ENCODE measurements at regions not wholly inside any gene's neighbourhood (a gene's known extent, or its start where the extent isn't known, plus 50 kb on each side); places are given as distances from the start of the nearest gene placed in this dataset.

DNA sequence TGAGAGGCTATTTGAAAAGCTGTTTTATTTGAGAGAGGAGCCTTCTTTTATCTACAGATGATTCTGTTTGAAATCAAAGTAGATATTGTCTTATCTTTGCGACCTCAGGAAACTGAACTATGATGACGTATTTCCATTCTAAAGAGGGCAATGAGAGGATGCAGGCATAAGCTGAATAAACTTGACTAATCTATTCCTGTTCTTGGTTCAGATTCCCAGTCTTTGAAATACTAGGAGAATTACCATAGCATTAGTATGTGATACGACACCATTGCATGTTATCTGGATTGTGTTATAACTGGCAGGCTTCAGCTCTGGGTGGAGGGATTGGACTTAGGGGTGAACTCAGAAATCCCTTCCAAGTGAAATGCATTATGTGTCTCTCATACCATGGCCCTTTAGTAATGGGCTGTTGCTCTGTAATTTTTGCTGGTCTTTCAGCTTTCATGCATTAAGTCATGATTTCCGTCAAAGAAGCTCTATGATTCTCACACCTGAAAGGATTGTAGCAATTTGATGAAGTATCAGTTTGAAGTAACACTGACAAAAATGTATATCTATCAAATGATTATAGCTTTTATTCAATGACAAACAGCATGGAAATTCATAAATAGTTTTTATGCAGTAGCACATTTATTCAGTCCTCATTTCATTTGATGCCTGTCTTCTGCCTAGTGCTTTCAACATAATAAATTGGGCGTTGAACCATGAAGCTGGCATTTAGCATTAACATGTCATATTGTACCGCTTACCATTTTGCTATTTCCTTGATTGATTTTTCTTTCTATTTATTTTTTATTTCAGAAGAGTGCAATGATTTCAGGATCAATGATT, 138.4 kb upstream of the SPACA1 start:
- no peak for DNase-seq (ENCODE audit: low spot score)

DNA sequence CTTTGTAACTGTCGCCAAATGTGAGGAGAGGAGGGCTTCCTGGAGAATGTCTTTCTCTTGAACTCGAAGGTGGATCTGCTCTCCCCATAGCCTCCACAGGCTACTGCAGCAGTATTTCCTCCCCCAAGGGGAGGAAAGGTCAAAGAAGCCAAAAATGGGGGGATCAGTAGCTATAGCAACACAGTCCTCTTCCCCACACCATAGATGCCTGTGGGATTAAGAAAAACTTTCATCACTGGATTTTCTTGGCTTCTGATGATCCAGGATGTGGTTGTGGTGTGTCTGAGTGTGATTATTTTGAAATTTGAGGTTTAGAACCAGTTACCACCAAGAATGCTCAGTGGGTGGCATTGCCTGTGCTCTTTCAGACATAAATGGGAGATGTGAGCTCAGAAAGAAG, 140.1 kb upstream of the SPACA1 start:
- DNase-seq (ENCODE audit: low spot score) = peak; percentile 12

DNA sequence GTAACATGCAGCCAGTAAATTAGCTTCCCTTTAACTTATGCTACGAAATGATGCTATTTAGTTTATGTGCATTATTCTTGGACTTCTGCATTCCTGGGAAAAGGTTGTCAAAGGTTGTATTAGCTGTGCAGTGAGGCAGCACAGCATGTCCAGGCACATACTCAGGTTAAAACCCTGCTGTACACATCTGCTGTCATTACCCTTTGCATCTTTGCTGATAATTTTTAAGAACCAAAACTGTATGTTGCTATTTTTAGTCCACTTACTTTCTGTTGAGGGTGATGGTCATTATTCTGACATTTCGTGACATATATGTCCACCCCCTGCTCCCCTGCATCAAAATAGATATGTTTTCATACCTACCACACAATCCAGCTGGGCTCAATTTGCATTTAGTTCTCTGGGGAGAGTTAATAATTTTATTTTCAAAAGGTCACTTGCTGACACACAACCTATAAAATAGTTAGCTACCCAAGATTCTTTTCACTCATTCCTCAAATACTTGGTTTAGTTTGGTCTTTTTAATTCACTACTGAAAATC, 142.5 kb upstream of the SPACA1 start:
- DNase-seq (ENCODE audit: low spot score) = no peak

DNA sequence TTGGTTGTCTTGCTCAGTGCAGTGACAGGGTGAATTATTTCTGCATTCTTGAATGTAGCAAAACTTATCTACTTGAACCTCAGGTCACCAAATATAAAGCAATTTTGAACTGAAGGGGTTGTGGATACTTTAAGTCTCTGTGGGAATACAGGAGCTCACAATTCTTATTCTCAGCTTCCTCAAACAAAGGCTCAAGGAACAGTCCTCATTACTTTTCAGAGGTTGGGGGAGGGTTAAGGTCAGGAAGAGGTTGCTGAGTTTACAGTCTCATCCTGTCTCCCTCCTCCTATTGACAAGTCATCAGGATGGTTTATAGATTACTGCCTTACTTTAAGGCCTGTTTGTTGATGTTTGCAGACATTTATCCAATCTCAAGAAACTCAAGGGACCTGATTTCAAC, 143.6 kb upstream of the SPACA1 start:
- DNase-seq (ENCODE audit: low spot score) = no peak

DNA sequence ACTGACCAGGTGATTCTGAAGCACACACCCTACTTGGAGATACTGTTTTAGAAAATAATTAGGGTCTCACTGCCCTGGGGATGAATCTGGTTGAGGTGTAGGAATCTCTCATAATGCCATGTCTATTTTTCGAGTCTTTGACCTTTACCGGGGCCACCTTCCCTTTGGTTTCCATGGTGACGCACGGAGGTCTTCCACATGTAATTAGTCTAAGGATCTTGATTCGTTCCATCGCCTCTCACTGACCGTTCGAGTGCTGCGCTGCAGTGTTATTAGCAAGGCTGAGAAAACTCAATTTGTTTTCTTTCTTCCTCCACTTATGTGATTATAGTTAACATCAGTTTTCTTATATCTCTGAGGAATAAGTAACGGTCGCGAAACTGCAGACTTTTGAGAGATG, 144.3 kb upstream of the SPACA1 start:
- no peak for DNase-seq (ENCODE audit: low spot score)

DNA sequence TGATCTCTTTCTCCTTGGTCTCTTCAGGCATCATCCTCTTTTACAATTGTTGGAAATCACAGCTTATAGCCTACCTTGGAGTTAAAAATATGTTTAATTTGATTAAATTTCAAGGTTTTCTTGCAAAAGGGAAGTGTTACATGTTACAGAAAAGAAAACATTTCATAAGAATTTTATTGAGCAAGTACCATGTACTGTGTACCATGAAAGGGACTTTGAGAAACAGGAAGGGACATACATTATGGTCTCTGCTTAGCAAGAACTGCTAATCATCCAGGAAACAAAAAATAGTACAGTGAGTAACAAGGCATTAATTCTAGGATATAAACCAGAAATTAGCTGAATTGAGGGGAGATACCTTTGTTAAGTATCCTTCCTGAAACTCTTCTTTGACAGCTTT, 145.3 kb upstream of the SPACA1 start:
- DNase-seq (ENCODE audit: low spot score) = no peak

DNA sequence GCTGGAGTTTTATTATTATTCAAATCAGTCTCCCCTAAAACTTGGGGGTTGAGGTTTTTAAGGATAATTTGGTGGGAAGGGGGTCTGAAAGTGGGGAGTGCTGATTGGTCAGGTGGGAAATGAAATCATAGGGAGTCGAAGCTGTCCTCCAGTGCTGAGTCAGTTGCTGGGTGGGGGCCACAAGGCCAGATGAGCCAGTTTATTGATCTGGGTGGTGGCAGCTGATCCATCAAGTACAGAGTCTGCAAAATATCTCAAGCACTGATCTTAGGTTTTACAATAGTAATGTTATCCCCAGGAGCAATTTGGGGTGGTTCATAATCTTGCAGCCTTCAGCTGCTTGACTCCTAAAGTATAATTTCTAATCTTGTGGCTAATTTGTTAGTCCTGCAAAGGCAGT, 146.0 kb upstream of the SPACA1 start:
- no peak for DNase-seq (ENCODE audit: low spot score)

DNA sequence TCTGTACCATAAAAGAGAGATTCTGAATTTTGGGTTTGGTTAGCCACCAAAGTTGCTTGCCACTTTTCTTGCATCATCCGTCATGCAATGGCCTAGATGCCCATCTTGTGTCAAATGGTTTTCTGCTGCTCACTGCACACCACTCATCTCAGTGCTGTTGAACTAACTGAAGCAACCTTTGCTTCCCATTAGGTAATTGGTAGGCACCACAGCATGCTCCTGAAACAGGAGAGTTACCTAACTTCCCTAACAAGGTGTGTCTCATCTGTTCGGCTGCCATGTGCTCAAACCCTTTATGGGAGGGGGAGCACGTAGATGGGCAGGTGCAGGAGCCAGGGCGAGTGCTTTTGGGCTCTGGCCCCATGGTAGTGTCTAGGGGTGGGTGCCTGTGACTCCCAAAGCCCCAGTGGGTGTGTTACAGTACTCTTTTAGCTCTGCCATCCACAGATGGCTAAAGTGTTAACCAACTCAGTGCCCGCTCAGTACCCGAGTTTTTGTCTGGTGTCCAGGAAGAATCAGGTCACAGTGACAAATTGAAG, 147.4 kb upstream of the SPACA1 start:
- no peak for DNase-seq (ENCODE audit: low spot score)

DNA sequence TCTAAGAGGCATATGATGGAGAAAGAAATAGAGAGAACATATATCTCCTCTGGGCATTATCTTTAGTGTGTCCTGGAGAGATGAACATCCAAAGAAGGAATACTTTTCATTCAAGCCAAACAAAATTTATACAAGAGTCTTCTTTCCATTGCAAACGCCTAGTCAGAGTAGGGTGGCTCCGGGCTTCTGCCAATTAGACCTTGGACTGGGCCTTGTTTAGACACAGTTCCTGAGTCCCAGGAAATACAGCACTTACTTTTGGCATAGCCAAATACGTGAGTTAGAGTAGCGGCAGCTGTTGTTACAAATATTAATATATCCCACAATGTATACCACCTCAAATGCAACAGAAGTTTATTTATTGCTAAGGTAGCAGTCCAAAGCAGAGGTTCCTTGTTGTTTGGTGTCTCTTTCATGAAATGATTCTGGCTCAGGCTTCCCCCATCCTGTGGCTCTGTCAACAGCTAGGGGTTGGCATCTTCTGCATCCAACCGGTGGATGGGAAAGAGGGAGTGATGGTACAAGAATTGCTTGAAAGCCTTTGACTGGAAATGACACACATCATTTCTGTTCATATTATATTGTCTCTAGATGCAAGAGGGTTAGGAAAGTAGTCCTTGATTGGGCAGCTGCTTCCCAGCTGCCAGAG, 148.0 kb upstream of the SPACA1 start:
- DNase-seq (ENCODE audit: low spot score) = no peak

DNA sequence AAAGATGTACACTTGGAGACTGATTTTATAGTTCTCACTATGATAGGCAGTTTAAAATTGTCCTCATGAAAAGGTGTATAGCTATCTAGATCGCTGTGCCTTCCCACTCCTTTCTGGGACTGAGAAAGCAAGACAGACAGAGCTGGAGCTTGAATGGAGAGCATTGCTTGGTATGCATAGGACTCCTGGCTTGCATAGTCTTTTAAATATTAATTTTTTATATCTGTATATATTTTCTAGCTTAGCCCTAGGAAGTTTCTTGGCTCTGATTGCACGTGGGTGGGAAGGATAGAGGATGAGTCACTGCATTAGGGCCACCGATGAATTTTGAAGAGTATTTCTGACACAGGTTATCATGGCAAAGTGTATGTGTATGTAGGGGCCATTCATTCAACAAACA, 150.0 kb upstream of the SPACA1 start:
- peak; percentile 12 for DNase-seq (ENCODE audit: low spot score)

DNA sequence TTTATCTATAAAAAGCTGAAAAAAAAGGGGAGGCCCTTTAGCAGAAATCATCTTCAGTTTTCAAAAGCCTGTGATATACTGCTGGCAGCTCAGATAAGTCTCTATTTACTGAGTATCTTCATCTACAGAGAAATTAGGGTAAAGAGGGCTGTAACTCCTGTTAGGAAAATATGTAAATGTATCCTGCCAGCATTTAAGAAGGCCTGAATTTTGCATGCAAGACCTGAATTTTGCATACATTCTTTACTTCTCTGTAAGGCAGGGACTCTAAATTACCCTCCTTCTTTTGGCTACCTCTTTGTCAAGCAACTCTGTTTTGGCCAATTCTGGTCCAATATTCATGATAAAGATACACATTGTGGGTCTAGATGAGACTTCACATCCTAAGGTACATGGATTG, 150.6 kb upstream of the SPACA1 start:
- no peak for DNase-seq (ENCODE audit: low spot score)

DNA sequence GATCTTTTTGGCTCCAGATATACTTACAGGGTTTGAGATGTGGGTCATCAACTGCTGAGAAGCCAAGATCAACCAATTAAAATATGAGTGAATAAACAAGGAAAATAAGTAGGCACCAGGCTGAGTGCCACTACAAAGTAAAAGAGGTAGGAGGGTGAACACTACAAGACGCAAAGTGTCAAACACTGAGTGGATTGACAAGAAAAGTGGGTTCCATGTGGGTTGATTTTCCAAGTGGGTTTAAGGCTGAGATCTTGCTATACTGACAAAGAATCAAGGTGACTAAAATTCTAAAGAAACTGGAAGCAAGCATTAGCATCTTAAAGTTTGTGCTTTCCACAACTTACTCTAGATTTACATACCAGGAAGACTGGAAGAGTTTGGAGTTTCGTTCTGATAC, 160.4 kb upstream of the SPACA1 start:
- DNase-seq (ENCODE audit: low spot score) = no peak

DNA sequence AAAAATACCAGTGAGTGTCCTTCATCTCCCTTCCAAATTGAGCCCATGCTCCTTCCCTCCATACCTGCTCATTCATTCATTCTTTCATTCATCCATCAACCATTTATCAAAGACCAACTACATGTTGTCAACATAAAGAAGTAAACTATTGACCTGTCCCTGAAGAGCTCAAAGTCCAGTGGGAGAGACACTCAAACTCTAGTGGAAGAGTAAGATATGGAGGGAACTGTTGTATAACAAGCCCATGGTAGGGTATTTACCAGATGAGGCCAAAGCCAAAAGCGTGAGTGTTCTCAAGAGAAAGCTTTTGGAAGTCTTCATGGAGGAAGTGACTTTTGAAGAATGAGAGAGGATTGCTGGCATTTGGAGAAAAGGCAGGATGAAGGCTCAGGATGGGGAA, 163.4 kb upstream of the SPACA1 start:
- no peak for DNase-seq (ENCODE audit: low spot score)

DNA sequence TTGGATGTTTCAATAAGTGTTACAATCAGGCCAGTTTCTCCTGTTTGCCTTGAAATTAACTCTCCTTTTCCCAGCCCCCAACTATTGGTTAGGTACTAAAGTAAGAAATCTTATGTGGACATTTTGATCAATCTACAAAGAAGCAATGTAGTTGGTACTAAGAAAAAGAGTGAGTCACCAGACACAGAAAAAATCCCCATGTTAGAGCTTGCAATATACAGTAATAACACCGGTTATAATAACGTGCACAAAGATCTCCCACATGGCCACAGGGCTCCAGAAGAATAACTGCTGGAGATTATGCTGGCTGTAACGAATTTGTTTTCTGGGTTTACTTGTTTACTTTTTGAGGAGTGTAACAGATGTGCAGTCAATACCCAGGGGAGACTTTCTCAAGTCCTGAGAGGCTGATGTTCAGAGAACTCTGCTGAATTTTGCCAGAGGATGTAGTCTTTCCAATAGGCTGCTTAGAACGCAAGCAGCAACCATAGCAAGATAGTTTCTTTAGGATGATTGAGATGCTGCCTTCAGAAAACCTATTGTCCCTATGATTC, 166.2 kb upstream of the SPACA1 start:
- no peak for DNase-seq (ENCODE audit: low spot score)

DNA sequence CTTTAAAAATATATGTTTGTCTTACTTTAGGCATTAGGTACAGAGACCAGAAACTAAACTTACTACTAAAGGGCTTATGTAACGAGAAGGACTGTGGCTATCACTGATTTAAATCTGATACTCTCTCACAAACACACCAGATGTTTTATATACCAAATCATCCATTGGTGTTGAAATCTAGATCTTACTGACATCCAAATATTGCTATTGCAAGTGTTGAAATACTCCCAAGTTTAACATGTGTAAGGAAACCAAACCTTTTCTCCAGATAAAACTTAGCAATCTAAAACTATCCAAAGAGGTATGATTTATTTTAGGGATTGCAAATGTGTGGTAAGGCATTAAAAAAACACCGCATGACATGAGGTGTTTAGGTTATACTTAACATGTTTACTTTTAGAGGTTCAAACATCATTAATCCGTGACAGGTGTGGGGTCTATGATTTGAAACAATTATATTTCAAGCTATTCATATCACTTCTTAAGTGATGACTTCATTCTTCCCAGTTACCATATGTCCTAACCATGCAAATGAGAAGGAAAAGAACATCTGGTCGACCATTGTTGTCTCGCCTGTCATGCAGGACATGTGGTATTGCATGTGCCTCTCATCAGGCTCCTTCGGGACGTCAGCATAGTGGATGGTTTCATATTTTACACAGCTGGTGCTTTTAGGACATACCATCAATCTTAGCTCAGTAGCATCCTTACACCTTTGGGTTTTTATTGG, 168.3 kb upstream of the SPACA1 start:
- no peak for DNase-seq (ENCODE audit: low spot score)

DNA sequence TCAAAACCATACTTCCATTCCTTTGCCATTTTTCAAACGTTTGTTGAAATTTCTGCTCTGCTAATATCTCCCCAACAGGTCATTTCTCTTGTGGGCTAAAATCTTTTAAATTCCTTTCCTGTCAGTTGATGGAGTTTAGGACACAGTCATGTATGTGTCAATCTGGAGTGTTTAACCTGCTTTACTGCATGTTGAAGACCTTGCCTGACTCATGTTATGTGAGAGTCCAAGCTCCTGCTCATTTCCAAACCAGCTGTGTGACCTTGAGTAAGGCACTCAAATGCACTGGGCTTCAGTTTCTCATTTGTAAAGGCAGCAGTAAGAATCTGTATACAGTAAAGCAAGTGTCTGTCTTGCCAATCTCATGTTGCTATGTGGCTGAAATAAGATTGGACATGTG, 171.9 kb upstream of the SPACA1 start:
- no peak for DNase-seq (ENCODE audit: low spot score)

DNA sequence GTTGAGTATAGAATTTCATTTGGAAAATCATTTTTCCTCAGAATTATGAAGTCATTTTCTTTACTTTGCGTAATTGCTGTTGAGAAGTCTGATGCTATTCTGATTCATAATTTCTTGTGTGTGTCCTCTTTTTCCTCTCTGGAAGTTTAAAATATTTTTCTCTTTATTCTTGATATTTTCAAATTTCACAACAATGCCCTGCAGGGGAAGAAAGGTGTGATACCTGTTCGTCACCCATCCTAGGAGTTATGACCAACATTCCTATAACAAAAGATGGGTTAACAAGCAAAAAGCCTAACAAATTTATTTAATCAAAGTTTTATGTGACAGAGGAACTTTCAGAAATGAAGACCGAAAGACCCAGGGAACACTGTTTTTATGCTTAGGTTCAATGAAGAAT, 171.5 kb upstream of the AKIRIN2 start:
- no peak for DNase-seq (ENCODE audit: low spot score)

DNA sequence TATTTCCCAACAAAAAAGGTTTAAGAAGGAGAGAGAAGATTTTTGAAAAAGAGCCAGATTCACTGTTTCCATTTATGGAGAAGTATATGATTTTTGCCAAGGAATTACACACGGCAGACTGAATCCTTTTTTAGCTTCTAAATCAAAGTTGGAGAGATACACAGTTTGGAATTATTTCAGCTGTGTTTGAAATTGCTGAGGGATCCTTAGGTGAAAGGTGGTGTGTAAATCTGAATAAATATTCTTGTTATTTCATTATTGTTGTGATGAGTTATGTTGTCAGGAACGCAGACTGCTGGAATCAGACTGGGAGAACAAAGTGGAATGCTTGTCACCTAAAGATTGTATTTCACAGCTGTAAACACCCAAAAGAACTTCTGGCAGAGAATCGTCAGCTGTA, 168.5 kb upstream of the AKIRIN2 start:
- DNase-seq (ENCODE audit: low spot score) = no peak

DNA sequence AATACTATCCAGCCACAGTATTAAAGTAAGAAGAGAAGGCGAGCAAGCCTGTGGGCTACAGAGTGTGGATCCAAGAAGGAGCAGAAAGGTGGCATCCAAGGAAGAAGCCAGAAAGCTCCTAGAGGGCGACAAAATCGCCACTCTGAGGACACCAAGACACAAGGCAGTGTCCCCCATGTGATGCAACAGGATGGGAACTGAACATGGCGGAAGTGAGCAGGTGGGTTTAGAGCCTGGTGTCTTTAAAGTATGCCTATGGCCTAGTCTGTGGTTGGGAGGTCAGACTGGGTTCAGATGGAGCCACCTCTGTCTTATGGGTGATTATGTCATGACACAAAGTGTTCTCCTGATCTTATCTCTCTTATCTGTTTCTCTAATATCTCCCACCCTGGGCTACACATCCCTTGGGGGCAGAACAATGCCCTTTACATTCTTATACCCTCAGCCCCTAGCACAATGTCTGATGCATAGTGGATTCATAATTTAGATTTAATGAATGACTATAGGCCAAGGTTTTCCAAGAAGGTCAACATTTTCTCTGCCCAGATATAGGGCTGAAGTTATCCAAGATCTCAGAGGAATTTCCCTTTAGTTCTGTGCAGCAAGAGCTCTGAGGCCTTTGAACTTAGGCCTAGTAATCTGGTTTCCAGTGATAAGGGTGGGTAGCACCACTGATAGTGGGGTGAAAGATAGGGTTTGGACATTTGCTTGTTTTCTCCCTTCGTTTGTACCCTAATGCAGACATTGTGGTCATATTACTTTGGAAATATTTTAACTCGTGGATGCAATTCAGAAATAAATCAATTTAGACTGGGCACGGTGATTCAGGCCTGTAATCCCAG, 167.3 kb upstream of the AKIRIN2 start:
- DNase-seq (ENCODE audit: low spot score) = no peak

DNA sequence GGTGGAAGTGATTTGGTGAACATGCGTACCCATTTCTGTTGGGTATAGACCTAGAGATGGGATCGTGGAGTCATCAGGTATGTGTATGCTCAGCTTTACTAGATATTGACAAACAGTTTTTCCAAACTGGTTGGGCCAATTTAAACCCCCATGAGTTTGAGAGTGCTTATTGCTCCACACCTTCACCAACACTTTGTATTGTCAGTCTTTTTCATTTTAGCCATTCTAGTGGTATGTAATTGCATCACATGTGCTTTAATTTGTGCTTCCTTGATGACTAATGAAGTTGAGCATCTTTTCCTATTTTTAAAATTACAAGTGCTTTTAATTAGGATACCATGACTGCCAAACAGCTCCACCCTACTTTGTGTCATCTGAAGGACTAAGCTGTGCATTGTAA, 158.9 kb upstream of the AKIRIN2 start:
- no peak for DNase-seq (ENCODE audit: low spot score)

DNA sequence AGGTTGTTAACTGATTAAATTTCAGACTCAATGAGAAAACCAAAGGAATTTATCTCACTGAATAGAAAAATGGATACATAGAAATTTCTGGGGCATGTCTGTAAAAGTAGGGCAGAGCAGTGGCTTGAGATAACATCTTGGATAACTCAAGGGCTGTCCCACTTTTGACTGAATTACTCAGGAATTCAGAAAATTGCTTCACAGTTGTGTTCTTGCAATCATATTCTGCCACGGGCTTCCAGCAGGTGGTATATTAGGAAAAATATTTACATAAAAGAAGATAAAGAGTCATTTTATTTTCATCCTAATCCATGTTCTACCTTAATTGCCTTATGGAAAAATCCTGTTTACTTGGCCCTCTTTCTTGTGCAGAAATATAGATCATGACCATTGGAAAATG, 156.4 kb upstream of the AKIRIN2 start:
- DNase-seq (ENCODE audit: low spot score) = no peak

All from AG08396 (cell line).